Keratinocyte (primary cell): ENCODE measurements at regions not wholly inside any gene's neighbourhood (a gene's known extent, or its start where the extent isn't known, plus 50 kb on each side); places are given as distances from the start of the nearest gene placed in this dataset.

ENCODE experiments used
- DNase-seq: peaks from one replicate; pipeline ENCODE4 v3.0.0-alpha.2; 2011; ENCODE audit warnings: low read depth, missing footprints, low spot score
- FAIRE-seq: peaks from 2 replicates; lab custom pipeline; 2011; peaks lifted over from hg19 to GRCh38; lab: Jason Lieb, UNC
- H2AFZ ChIP-seq: 2 replicates; pipeline ENCODE4 v1.6.0; 2012; ENCODE audit warnings: low read length, control low read depth, inconsistent platforms; ENCODE audit not compliant: control insufficient read depth
- H3K27ac ChIP-seq: 2 replicates; pipeline ENCODE4 v1.5.1; 2011; ENCODE audit warnings: low read length; ENCODE audit not compliant: control insufficient read depth, insufficient read depth
- H3K27me3 ChIP-seq: 3 replicates; pipeline ENCODE4 v1.6.0; 2011; ENCODE audit warnings: low read length; ENCODE audit not compliant: control insufficient read depth, insufficient read depth; ENCODE audit errors: extremely low read depth
- H3K36me3 ChIP-seq, 2 experiments: 2 replicates in 1 of 2; 3 replicates in 1 of 2; pipeline ENCODE4 v1.5.1; 2011; ENCODE audit warnings: low read length in 2 of 2, mild to moderate bottlenecking in 1 of 2; ENCODE audit not compliant: control insufficient read depth in 2 of 2, insufficient read depth in 2 of 2; ENCODE audit errors: extremely low read depth in 1 of 2
- H3K4me1 ChIP-seq: 3 replicates; pipeline ENCODE4 v1.5.1; 2011; ENCODE audit warnings: low read length; ENCODE audit not compliant: control insufficient read depth, insufficient read depth; ENCODE audit errors: extremely low read depth
- H3K4me2 ChIP-seq: 3 replicates; pipeline ENCODE4 v1.6.0; 2011; ENCODE audit warnings: low read depth, low read length; ENCODE audit not compliant: control insufficient read depth, insufficient read depth; ENCODE audit errors: extremely low read depth
- H3K4me3 ChIP-seq, 3 experiments: fragments of 200-600 bp in 1 of 3; sonication (generic) in 1 of 3; 2 replicates in 2 of 3; 3 replicates in 1 of 3; pipeline ENCODE4 v1.5.1; 2011 to 2016; ENCODE audit warnings: low read length in 3 of 3, mild to moderate bottlenecking in 3 of 3, control low read depth in 2 of 3, inconsistent platforms in 1 of 3, low read depth in 1 of 3, mixed read lengths in 1 of 3, mixed run types in 1 of 3, moderate library complexity in 1 of 3; ENCODE audit not compliant: control insufficient read depth in 2 of 3, insufficient read depth in 2 of 3; ENCODE audit errors: extremely low read depth in 1 of 3
- H3K79me2 ChIP-seq: 2 replicates; pipeline ENCODE4 v1.6.0; 2012; ENCODE audit warnings: low read length; ENCODE audit not compliant: control insufficient read depth, insufficient read depth
- H3K9ac ChIP-seq: 3 replicates; pipeline ENCODE4 v1.6.0; 2011; ENCODE audit warnings: low read length; ENCODE audit not compliant: control insufficient read depth, insufficient read depth; ENCODE audit errors: extremely low read depth
- H3K9me1 ChIP-seq: 3 replicates; pipeline ENCODE4 v1.6.0; 2011; ENCODE audit warnings: low read length; ENCODE audit not compliant: control insufficient read depth, insufficient read depth; ENCODE audit errors: extremely low read depth
- H3K9me3 ChIP-seq: 2 replicates; pipeline ENCODE4 v1.5.1; 2012; ENCODE audit warnings: low read depth, low read length; ENCODE audit not compliant: control insufficient read depth
- H4K20me1 ChIP-seq: 3 replicates; pipeline ENCODE4 v1.6.0; 2011; ENCODE audit warnings: low read length; ENCODE audit not compliant: control insufficient read depth, insufficient read depth; ENCODE audit errors: extremely low read depth
- EZH2 ChIP-seq: IDR thresholded peaks from one replicate; pipeline ENCODE4 v1.6.1; 2012; ENCODE audit warnings: inconsistent platforms, mild to moderate bottlenecking, low read length, moderate library complexity
- dilution Hi-C: fragments of 300-500 bp; cut with MboI; formaldehyde crosslinking; loops from one replicate; pipeline ENCODE4 v1.7.0; 2020; ENCODE audit warnings: low sequenced_read_pairs; ENCODE audit not compliant: extremely low pct_ligation_motif_present
- TF ChIP-seq, protein P1 (sequence below), 3 experiments: IDR thresholded peaks in 1 of 3; conservative IDR thresholded peaks in 1 of 3; optimal IDR thresholded peaks in 1 of 3; 2 replicates in 2 of 3; 3 replicates in 1 of 3; pipeline versions ENCODE3 to v1.5.1; 2011; ENCODE audit warnings: low read length in 3 of 3, mild to moderate bottlenecking in 3 of 3, moderate library complexity in 2 of 3, control low read depth in 1 of 3, inconsistent platforms in 1 of 3; ENCODE audit not compliant: insufficient read depth in 2 of 3; ENCODE audit errors: extremely low read depth in 1 of 3

DNA sequence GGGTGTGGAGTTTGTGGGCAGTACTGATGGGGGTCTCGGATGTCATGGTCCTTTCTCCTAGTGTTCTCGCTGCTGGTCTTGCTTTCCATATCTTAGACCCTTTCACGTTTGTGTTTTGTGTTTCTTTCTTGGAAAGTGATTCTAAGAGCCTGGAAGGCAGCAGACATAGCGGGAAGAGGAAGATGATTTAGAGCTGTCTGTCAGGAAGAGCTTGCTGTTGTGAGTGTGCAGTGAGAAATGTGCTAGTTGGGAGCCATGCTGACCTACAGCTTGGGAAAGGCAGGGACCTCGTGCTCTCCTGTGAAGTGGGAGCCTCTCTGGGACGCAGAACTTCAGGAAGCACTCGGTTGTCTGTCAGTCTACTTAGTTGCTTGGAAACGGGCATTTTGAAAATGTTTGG lies 122.2 kb downstream of the ZNF518B start:
- dilution Hi-C loops: no loop called here

DNA sequence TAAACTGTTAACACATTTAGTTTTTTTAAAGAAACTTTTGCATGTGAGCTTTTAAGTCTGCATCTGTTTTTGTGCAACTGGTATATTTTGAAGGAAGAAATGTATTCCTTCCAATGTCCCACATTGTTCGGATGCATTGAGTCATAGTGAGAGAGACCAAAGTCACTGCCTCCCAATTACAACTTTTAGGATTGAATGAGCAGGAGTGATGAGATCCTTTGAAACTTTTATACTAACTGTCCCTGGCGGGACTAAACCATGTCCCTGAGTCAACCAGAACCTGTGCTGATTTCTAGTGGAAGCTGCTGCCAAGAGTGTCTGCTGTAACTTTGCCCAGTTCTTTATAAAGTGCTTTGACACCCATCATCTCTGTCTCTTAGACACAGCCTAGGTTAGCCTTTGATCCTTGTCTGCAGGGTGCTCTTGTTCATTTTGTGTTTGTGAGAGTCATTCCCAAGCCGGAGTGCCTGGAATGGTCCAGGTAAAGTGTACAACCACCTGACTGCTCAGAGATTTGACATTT lies 122.7 kb downstream of the ZNF518B start:
- dilution Hi-C loops: no loop called here
- TF ChIP-seq, protein P1, sequence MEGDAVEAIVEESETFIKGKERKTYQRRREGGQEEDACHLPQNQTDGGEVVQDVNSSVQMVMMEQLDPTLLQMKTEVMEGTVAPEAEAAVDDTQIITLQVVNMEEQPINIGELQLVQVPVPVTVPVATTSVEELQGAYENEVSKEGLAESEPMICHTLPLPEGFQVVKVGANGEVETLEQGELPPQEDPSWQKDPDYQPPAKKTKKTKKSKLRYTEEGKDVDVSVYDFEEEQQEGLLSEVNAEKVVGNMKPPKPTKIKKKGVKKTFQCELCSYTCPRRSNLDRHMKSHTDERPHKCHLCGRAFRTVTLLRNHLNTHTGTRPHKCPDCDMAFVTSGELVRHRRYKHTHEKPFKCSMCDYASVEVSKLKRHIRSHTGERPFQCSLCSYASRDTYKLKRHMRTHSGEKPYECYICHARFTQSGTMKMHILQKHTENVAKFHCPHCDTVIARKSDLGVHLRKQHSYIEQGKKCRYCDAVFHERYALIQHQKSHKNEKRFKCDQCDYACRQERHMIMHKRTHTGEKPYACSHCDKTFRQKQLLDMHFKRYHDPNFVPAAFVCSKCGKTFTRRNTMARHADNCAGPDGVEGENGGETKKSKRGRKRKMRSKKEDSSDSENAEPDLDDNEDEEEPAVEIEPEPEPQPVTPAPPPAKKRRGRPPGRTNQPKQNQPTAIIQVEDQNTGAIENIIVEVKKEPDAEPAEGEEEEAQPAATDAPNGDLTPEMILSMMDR (optimal IDR thresholded peaks at IDR 0.05 in 1 of 3, IDR thresholded peaks at IDR 0.05 in 1 of 3, conservative IDR thresholded peaks at IDR 0.05 in 1 of 3; ENCODE audit: extremely low read depth in 1 of 3, insufficient read depth in 2 of 3, low read length in 3 of 3): no peak
- TF ChIP-seq EZH2: no peak
- no peaks in the 10 kb centered on the region for H3K9me3 ChIP-seq
- no peak overlapping the region for H3K9ac ChIP-seq
- no peak overlapping the region for H3K4me2 ChIP-seq
- H2AFZ ChIP-seq: no peak overlapping the region
- DNase-seq (no peak), FAIRE-seq (no peak)
- peaks cover 45% of the 10 kb centered on the region for H3K4me1 ChIP-seq
- H3K27ac ChIP-seq: peak overlapping the region; percentile 32
- H3K36me3 ChIP-seq: no peaks in the 10 kb centered on the region
- H3K4me3 ChIP-seq: no peak overlapping the region
- no peaks in the 10 kb centered on the region for H3K9me1 ChIP-seq
- H3K27me3 ChIP-seq: no peaks in the 10 kb centered on the region
- H3K79me2 ChIP-seq: no peaks in the 10 kb centered on the region
- H4K20me1 ChIP-seq: no peaks in the 10 kb centered on the region

More for the DNA sequence above, 122.2 kb downstream of the ZNF518B start:
- no peaks in the 10 kb centered on the region for H3K27me3 ChIP-seq
- FAIRE-seq: no peak
- H3K4me3 ChIP-seq: no peak overlapping the region
- no peak overlapping the region for H3K4me2 ChIP-seq
- no peaks in the 10 kb centered on the region for H3K36me3 ChIP-seq
- no peak overlapping the region for H2AFZ ChIP-seq
- DNase-seq: no peak
- no peaks in the 10 kb centered on the region for H3K9me1 ChIP-seq
- TF ChIP-seq EZH2: no peak
- TF ChIP-seq, protein P1 (optimal IDR thresholded peaks at IDR 0.05 in 1 of 3, IDR thresholded peaks at IDR 0.05 in 1 of 3, conservative IDR thresholded peaks at IDR 0.05 in 1 of 3; ENCODE audit: extremely low read depth in 1 of 3, insufficient read depth in 2 of 3, low read length in 3 of 3): no peak
- no peaks in the 10 kb centered on the region for H4K20me1 ChIP-seq
- H3K4me1 ChIP-seq: peaks cover 45% of the 10 kb centered on the region
- no peaks in the 10 kb centered on the region for H3K9me3 ChIP-seq
- peak overlapping the region; percentile 32 for H3K27ac ChIP-seq
- H3K79me2 ChIP-seq: no peaks in the 10 kb centered on the region
- no peak overlapping the region for H3K9ac ChIP-seq
